GM18867 (cell line): ENCODE measurements at regions not wholly inside any gene's neighbourhood (a gene's known extent, or its start where the extent isn't known, plus 50 kb on each side); places are given as distances from the start of the nearest gene placed in this dataset.

Source experiments
- ATAC-seq: cut with Tn5 transposase; IDR thresholded peaks from one replicate; pipeline ENCODE4 v1.9.1; 2021; ENCODE audit warnings: mild to moderate bottlenecking, moderate library complexity; ENCODE audit not compliant: unreplicated experiment

- no peak for ATAC-seq
These were observed 497.3 kb downstream of the SHQ1 start for GRCh38 chr3:72350761-72351505.

GRCh38 chr3:72348357-72348756 lies 499.9 kb downstream of the SHQ1 start:
- ATAC-seq, result no peak

- ATAC-seq, result no peak
These were observed 500.4 kb downstream of the SHQ1 start for GRCh38 chr3:72347819-72348319.

- ATAC-seq, result no peak
These were observed 501.7 kb downstream of the SHQ1 start for GRCh38 chr3:72346526-72346926.

- ATAC-seq, result no peak
These were observed 502.3 kb downstream of the SHQ1 start for GRCh38 chr3:72345980-72346379.

GRCh38 chr3:72345237-72345878 lies 502.9 kb downstream of the SHQ1 start:
- no peak for ATAC-seq

- ATAC-seq, result no peak
These were observed 503.6 kb downstream of the SHQ1 start for GRCh38 chr3:72344647-72345046.

GRCh38 chr3:72344236-72344635 lies 504.0 kb downstream of the SHQ1 start:
- no peak for ATAC-seq

GRCh38 chr3:72343078-72343477 lies 505.2 kb downstream of the SHQ1 start:
- ATAC-seq, result no peak

GRCh38 chr3:72342450-72342849 lies 505.8 kb downstream of the SHQ1 start:
- no peak for ATAC-seq

- ATAC-seq, result no peak
These were observed 506.3 kb downstream of the SHQ1 start for GRCh38 chr3:72341920-72342319.

GRCh38 chr3:72341380-72341770 lies 506.9 kb downstream of the SHQ1 start:
- ATAC-seq, result no peak

- ATAC-seq, result no peak
These were observed 507.5 kb downstream of the SHQ1 start for GRCh38 chr3:72340476-72341379.

GRCh38 chr3:72340056-72340455 lies 508.2 kb downstream of the SHQ1 start:
- no peak for ATAC-seq

GRCh38 chr3:72339670-72340030 lies 508.6 kb downstream of the SHQ1 start:
- no peak for ATAC-seq

GRCh38 chr3:72338942-72339669 lies 509.1 kb downstream of the SHQ1 start:
- no peak for ATAC-seq

- ATAC-seq, result no peak
These were observed 509.9 kb downstream of the SHQ1 start for GRCh38 chr3:72338082-72338941.

GRCh38 chr3:72337480-72337855 lies 510.8 kb downstream of the SHQ1 start:
- ATAC-seq, result no peak

- no peak for ATAC-seq
These were observed 511.3 kb downstream of the SHQ1 start for GRCh38 chr3:72336821-72337479.
